ENCODE measurements at regions not wholly inside any gene's neighbourhood (a gene's known extent, or its start where the extent isn't known, plus 50 kb on each side); places are given as distances from the start of the nearest gene placed in this dataset.

- no peaks in the 10 kb centered on the region for H3K36me3 Mint-ChIP-seq (ENCODE audit: low read depth)
- H3K27ac Mint-ChIP-seq, result no peak overlapping the region
- H3K4me1 Mint-ChIP-seq, result peaks cover 5% of the 10 kb centered on the region
- no peak for TF ChIP-seq CTCF (IDR thresholded peaks at IDR 0.05)
- H3K9me3 Mint-ChIP-seq, result no peaks in the 10 kb centered on the region
- H3K4me3 Mint-ChIP-seq, result no peak overlapping the region
- peaks cover 7% of the 10 kb centered on the region for H3K27me3 Mint-ChIP-seq (ENCODE audit: low read depth, poor library complexity)
- DNase-seq, result no peak
These were observed 666.8 kb downstream of the ACTL7B start for GRCh38 chr9:108188976-108189375.

- Mint-ChIP-seq H3K27me3 (ENCODE audit: low read depth, poor library complexity) (peaks cover 7% of the 10 kb centered on the region), H3K4me1 (peaks cover 5% of the 10 kb centered on the region), H3K27ac (no peak overlapping the region), H3K4me3 (no peak overlapping the region), H3K36me3 (ENCODE audit: low read depth) (no peaks in the 10 kb centered on the region), H3K9me3 (no peaks in the 10 kb centered on the region)
- no peak for DNase-seq
- no peak for TF ChIP-seq CTCF (IDR thresholded peaks at IDR 0.05)
These were observed 667.3 kb downstream of the ACTL7B start for GRCh38 chr9:108188482-108188881.

GRCh38 chr9:108186642-108187395 is 669.0 kb downstream of the ACTL7B start:
- no peak for DNase-seq
- Mint-ChIP-seq H3K4me3 (no peak overlapping the region), H3K36me3 (ENCODE audit: low read depth) (no peaks in the 10 kb centered on the region), H3K27me3 (ENCODE audit: low read depth, poor library complexity) (peaks cover 11% of the 10 kb centered on the region), H3K27ac (no peak overlapping the region), H3K9me3 (no peaks in the 10 kb centered on the region), H3K4me1 (peaks cover 5% of the 10 kb centered on the region)
- no peak for TF ChIP-seq CTCF (IDR thresholded peaks at IDR 0.05)

GRCh38 chr9:108185613-108186012 is 670.2 kb downstream of the ACTL7B start:
- H3K4me3 Mint-ChIP-seq, result no peak overlapping the region
- H3K27ac Mint-ChIP-seq, result no peak overlapping the region
- no peaks in the 10 kb centered on the region for H3K9me3 Mint-ChIP-seq
- DNase-seq, result no peak
- H3K4me1 Mint-ChIP-seq, result peaks cover 5% of the 10 kb centered on the region
- H3K27me3 Mint-ChIP-seq (ENCODE audit: low read depth, poor library complexity), result peaks cover 11% of the 10 kb centered on the region
- H3K36me3 Mint-ChIP-seq (ENCODE audit: low read depth), result no peaks in the 10 kb centered on the region
- no peak for TF ChIP-seq CTCF (IDR thresholded peaks at IDR 0.05)

- H3K4me3 Mint-ChIP-seq, result no peak overlapping the region
- H3K27ac Mint-ChIP-seq, result no peak overlapping the region
- peaks cover 11% of the 10 kb centered on the region for H3K27me3 Mint-ChIP-seq (ENCODE audit: low read depth, poor library complexity)
- no peak for TF ChIP-seq CTCF (IDR thresholded peaks at IDR 0.05)
- H3K9me3 Mint-ChIP-seq, result no peaks in the 10 kb centered on the region
- DNase-seq, result no peak
- H3K36me3 Mint-ChIP-seq (ENCODE audit: low read depth), result no peaks in the 10 kb centered on the region
- peaks cover 5% of the 10 kb centered on the region for H3K4me1 Mint-ChIP-seq
These were observed 670.8 kb downstream of the ACTL7B start for GRCh38 chr9:108184941-108185340.

- Mint-ChIP-seq H3K4me1 (peaks cover 5% of the 10 kb centered on the region), H3K9me3 (no peaks in the 10 kb centered on the region), H3K4me3 (no peak overlapping the region), H3K27ac (no peak overlapping the region), H3K36me3 (ENCODE audit: low read depth) (no peaks in the 10 kb centered on the region), H3K27me3 (ENCODE audit: low read depth, poor library complexity) (peaks cover 7% of the 10 kb centered on the region)
- no peak for DNase-seq
- no peak for TF ChIP-seq CTCF (IDR thresholded peaks at IDR 0.05)
These were observed 671.8 kb downstream of the ACTL7B start for GRCh38 chr9:108184009-108184408.

All from nephron progenitor cell (in vitro differentiated cells).